C1 segment of cervical spinal cord (tissue), 14 donors: ENCODE measurements at regions not wholly inside any gene's neighbourhood (a gene's known extent, or its start where the extent isn't known, plus 50 kb on each side); places are given as distances from the start of the nearest gene placed in this dataset.
"Not testable (repeated sequence)": the region's sequence is repeated elsewhere in the genome, so short reads cannot be mapped to it uniquely, and the experiment has no call there.

Experiments
- DNase-seq, 14 donors: peaks; one replicate each; lab custom pipeline; 2025; lab: John Stamatoyannopoulos, UW

DNA sequence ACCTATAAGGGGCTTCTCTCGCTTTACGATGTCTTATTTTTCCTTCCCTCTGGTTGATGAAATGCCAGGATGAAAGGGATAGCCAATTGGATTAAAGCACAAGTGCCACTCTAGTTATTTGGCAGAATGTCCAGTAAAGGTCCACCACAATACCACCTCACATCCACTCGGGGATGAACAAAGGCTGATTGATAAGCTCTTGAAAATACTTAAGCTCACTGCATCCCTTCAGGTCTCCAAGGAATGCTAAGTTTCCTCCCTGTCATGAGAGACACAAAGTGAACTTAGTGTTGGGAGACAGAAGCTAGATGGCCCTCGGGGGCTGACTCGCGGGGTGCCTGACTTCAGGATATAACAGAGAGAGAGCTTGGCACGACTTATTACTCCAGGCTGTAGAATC is 185.9 kb upstream of the ZNF644 start:
- DNase-seq, result not testable (repeated sequence)

DNA sequence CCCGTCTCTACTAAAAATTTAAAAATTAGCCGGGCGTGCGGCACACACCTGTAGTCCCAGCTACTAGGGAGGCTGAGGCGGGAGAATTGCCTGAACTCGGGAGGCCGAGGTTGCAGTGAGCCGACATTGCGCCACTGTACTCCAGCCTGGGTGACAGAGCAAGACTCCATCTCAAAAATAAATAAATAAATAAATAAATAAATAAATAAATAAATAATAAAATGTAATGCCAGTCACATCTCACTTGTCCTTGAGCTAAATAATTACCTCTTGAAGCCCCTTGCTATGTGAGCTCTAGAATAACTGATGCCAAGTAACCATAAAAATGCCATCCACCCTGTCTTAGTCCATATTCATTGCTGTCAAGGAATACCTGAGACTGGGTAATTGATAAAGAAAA is 182.3 kb upstream of the ZNF644 start:
- DNase-seq, result not testable (repeated sequence)

DNA sequence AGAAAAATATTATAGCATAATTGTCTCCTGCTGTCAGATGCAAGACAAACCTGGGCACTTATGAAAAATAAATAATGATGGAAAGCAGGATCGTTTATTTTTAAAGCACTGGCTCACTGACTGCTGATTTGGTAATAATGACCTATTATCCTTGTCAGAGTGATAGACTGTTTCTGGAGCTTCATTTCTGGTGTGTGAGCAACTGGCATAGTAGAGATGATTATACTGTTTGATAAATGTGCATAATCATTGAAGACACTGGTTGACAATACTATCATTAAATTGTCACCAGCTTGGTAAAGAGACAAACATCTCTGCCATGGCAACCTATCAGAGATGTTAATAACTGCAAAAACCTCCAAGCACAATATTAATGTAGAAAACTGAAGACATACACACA is 179.9 kb upstream of the ZNF644 start:
- no peak for DNase-seq

DNA sequence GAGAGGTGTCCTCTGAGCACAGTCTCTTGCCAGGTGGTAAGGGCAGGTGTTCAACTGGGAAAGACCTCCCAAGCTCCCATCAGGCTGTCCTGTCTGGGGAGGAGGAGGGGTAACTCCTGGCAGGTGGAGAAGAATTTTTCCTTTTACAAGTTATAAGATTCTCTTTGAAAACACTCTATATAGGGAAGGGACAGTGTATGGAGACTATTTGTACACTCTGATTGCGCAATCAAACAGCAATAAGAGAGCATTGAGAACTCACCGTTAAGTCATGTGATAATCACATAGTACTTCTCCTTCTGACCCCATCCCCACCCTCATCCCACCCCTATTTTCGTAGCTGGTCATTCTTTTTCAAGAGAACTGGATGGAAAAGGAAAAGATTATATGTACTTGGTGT is 179.3 kb upstream of the ZNF644 start:
- DNase-seq, result no peak

DNA sequence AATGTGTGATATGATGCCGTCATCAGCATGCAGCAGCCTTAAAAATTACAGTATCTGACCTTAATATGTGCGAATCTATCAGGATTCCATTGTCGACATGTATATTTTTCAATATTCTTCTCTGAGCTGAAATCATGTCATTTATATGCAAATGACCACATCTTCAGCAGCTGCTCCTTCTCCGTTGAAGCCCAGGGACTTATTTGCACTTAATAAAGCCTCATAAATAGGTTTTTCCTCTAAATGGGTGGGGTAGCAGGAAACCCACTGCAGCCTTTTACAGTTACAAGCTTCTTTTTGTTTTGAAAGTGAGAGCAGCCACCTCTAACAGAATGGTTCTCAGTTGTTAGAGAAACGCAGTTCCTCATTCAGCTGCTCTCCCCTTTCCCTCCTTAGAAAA is 178.8 kb upstream of the ZNF644 start:
- DNase-seq, result no peak

DNA sequence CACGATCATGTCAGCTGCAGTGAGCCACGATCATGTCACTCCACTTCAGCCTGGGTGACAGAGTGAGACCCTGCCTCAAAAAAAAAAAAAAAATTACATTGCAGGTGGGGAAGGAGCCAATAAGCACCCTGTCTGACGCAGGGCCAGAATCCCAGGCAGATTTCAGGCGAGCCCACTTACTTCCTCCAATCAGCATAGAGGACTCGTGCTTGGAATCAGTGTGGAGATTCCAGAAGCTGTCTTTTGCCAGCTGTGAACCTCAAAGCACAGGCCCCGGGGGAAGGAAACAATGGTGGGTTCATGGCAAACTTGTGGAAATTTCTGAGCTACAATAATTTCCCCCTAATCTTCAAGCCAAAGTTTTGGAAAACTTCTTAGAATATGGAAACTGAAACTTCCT is 178.2 kb upstream of the ZNF644 start:
- DNase-seq, result no peak

DNA sequence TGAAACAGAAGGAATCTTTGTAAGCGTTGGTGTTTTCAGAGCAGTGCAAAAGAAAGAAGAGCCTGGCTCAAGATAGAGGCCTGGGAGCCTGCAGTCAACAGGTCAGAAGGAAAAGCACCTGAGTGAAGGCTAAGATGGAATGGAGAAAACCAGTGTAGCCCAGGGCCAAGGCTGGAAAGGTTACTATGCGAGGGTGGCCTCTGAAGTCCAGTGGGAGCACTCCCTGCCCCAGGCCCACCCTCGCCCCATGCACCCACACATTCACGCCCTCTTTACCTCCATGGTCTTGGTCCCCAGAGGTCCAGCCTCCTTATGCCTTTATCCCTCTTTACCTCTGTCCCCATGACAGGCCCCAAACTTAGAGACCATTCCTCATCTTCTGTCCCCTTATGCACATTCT is 169.2 kb upstream of the ZNF644 start:
- no peak for DNase-seq

DNA sequence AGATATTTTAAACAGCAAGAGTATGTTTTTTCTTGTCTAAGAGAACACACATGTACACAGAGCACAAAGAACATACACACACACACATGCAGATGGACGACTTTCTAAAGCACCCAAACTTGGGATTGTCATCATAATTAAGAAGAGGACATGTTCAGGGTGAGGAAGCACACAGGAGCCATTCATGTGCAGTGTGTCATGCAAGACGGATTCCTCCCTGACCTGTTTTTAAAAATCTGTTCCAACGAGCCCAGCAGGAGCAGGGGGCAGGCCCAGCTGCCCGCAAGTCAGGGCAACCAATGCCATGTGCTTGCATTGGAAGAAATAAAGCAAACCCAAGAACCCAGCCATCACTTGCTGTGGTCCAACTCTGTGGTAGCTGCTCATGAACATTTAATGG is 167.3 kb upstream of the ZNF644 start:
- DNase-seq, result no peak

DNA sequence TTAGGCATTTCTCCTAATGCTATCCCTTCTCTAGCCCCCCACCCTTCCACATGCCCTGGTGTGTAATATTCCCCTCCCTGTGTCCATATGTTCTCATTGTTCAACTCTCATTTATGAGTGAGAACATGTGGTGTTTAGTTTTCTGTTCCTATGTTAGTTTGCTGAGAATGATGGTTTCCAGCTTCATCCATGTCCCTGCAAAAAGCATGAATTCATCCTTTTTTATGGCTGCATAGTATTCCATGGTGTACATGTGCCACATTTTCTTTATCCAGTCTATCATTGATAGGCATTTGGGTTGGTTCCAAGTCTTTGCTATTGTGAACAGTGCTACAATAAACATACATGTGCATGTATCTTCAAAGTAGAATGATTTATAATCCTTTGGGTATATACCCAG is 161.0 kb upstream of the ZNF644 start:
- DNase-seq, result not testable (repeated sequence)

DNA sequence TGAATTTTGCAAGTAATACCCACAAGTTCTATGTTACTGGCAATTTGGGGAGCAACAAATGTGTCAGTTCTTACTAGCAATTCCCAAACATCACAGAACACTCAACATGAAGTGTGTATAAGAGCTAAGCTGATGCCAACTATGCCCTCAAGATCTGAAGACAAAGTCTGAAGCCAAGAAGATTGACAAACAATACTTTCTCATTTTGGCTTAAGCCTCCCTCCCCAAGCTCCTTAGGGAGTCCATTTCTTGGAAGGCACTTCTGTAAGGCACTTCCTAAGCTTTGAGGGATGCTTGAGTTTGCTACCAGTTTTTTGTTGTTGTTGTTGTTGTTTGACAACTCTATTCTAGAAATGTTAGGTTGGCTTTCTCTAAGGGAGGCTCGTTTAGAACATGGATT is 154.4 kb upstream of the ZNF644 start:
- no peak for DNase-seq

DNA sequence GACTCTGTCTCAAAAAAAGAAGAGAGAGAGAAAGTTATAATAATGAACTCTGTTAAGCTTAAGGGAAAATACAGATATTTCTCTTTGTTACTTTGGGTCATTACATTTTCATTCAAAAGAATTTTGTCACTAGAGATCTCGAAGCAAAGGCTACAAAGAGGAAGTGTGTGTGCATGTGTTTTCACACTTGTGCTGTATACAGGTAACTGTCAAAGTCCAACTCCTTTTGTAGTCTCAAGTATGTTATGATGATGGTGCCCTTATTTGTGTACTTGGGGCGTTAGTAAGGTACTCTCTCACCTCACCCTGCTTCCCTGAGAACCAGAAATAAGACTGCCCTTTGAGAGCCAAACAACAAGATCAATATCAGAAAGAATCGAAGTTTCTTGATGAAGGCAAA is 152.9 kb upstream of the ZNF644 start:
- no peak for DNase-seq

DNA sequence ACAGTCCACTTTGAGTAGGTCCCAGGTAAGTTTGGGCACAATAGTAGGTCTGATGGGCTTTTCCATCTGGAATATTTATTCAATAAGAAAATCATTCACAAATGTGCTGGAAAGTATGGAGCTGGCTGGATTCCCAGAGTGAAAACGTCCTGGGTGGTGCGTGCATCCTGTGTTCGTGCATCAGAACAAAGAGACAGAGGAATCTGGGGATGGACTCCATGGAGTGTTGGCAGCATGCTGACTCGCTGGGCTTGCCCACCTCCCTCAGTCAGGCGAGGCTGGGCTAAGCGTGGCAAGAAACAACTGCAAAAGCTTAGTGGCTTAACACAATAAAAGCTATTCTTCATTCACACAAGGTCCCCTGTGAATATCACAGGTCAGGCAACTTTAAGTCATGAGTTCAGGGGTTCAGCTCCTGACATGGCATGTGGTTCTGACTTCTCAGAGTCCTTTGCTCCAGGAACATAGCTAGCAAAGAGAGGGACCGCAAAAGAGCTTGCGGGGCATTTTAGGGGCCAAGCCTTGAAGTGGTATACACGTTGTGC is 151.6 kb upstream of the ZNF644 start:
- DNase-seq, result no peak

DNA sequence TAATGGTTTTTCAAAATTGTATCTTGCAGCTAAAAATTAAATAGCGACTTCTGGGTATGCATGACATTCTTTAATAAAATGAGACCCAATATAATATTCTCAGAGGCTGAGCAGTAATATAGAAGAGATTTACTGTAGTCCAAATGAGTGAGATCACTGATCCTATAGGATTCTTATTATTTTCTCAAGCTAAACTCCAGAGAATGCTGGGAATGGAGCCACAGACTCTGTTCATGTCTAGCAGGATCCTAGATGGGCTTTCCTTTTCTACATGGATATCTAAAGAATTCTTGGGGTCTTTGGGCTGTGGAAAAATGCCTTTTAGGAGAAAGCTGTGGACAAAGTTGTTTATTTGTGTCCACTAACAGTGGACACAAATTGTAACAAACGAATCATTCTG is 150.7 kb upstream of the ZNF644 start:
- DNase-seq, result no peak

DNA sequence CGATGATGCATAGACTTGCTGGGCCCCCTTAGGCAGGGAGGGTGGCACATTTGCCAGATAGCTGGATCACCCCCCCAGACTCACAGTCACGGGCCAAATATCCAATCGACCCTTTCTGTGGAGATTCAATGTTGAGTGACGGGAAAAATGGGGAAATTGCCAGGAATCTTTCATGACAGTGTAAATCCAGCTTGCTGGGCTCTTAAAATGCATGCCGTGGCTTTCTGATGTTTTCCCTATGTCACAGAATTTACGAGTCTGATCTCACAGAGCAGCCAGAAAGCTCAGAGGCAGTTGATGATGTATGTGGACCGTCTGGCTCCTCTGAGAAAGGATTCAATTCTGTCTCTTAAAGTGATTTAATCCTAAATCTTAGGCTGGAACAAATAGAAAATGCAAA is 150.1 kb upstream of the ZNF644 start:
- no peak for DNase-seq

DNA sequence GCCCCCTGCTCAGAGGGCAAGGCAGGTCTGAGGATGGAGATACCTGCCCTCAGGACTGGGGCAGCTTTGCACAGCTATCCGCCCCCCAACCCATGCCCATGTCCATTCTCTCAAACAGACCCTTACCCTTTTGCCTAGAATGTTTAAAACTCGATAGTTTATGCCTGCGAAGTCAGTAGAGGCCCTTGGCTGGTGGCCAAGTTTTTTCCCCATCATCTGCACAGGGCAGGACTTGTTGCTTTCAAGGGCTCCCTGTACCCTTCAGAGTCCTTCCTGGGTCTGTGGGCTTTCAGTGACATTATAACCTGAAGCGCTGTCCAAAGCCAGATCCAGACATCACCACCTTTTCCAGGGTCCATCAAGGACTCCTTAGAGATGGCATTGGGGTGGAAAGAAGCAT is 148.7 kb upstream of the ZNF644 start:
- no peak for DNase-seq

DNA sequence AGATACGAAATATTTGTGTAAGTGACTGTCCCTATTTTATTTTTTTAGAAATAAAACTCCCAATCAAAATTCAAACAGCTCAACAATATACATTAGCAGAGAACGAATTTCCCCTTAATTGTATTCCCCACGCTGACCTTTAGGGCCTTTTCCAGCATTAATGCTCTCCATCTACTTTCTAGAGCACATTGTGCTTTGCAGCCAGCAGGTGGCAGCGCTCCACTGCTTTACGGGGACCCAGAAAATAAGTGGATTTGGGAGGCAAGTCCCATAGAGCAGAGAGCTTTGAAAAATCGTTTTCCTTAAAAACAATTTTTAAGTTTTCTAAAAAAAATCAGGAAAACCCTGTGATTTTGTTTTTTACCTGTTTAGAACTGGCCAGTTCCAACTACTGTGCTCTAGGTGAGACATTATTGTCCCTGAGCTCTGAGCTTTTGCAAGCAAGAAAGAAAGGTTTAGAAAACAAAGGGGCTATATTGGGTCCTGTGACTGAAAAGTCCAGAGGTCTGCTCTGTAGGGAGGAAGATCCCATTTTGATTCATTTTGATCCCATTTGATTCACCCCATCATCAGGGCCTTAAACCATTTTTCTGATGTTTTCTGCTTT is 144.4 kb upstream of the ZNF644 start:
- DNase-seq, result peak in 10 of 14 donors; percentile 1 to 41 (median 8)

DNA sequence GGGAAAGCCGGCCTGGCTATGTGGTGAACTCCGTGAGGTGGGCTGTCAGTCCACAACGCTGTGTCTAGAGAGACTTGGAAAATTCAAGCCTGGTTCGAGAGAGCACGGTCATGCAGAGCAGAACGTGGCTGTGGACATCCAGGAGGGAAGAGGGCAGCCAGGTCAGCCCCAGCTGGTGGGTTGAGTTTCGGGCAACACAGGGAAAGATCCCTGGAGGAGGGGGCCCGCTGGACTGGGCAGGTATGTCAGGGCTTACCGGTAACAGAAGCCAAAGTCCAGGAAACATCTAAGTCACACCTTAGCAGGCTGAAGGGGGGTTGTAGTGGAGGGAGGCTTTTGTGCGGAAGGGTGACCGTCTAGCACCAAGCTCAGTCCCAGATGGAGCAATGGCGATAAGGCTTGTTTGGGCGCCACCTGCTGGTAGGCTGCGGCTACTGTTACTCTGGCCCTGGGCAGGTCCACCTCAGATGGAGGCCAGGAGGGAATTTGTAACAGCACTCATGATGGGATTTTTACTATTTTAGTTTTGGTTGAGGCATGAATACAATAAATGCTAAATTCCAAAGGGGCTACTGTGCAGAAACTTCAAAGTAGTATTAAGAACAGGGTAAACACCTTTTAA is 143.3 kb upstream of the ZNF644 start:
- peak in 12 of 14 donors; percentile 18 to 74 (median 47) for DNase-seq

DNA sequence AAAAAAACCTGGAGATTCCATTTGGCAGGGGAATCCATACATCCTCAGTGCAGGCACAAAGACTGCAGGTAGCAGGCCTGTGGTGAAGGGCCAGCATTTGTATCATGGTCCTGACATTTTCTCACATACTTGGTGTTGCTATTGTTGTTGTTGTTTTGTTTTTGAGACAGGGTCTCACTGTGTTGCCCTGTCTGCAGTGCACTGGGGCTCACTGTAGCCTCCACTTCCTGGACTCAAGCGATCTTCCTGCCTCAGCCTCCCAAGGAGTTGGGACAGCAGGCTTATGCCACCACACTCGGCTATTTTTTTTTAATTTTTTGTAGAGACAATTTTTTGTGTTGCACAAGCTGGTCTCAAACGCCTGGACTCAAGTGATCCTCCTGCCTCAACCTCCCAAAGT is 140.8 kb upstream of the ZNF644 start:
- no peak for DNase-seq

DNA sequence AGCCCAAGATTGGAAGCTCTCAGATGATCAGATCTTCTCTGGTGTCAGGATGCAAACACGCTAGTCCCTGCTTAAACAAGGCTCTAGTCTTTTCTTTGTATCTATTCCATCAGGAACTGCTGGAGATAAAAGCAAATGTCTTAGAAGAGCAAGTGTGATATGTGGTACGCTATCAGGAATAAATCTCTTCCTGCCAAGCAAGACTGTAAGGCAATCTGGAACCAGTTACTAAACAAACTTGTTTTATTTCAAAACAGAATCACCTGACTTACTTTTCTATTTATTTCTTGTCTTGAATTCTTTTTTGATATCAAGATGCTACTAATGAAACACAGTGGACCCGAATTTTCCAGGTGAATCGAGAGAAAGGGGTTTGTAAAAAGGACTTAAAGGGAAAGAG is 139.9 kb upstream of the ZNF644 start:
- no peak for DNase-seq

DNA sequence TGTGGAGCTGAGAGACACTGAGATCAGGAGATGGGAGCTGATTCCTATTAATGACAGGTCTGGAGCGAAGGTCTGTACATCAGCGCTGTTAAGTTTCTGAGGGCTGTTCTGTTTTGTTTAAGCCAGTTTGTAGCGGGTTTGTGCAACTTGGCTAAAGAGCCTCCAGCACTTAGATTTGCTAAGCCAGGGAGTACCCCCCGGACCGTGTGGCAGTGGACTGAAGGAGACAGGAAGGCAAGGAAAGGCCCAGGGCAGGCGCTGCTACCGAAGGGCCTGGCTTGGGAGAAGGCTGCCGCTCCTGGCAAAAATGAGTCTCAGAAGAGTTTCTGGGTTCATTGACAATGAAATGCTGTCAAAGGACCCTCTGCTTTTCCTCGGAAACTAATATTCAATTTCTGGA is 139.3 kb upstream of the ZNF644 start:
- DNase-seq, result no peak

DNA sequence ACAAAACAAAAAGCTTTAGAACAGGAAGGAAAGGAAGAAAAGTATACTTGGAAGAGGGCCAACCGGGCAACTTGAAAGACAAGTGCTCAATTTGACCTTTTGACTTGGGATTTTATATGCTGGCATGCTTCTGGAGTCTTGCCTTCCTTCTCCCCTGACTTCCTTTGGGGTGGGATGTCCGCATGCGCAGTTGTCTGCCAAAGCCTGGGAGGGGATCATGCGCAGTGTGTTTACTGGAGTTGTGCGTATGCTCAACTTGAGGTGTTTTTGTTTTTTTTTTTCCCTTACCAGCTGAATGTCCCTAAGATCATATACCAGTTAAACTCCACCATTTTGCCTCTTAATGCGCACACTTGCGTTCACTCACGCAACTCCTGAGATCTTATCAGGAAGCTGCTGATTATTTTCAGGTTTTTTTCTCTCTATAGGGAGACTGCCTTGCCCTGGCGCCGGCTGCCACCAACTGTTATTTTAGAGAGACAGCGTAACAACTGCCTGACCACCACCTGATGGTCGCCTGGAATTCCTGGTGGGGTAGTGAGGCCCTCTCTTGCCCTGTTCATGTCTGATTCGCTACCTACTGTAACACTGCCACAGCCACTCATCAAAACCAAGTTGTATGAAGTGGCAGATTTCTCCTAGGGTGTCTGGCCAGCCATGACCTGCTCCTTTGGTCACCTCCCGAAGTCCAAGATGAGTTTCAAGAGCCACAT is 138.7 kb upstream of the ZNF644 start:
- no peak for DNase-seq

DNA sequence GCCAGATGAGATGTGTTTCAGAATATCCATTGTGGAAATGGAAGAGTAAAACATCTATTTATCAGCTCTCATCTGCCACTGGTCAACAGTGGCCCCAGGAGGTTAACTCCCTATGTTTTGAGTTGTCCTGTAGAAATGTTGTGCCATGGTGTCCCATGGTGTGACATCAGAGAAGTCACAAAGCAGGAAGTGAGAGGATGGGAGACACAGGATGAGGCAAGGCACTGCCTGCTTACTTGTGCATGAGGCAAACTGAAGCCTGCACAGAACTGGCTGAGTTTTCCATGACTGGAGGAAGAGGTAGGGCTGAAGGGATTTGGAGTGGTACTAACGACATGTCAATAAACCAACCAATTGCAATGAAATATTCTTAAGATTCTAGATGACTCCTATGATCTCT is 131.5 kb upstream of the ZNF644 start:
- DNase-seq, result no peak

DNA sequence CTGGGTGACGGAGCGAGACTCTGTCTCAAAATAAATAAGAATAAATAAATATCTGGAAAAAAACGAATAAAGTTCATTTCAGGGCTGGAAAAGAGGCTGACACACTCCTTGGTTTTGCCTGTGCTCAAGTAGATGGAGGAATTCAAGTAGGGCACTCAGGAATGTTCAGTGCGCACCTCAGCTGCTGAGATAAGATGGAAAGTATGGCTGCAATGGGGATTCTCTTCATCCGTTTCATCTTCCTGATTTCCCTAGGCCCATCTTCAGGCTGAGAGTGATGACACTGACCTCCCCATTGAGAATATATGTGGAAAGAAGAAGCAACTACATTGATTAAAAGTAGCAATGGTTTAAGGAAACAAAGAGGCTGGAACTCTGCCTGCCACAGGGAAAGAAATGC is 130.5 kb upstream of the ZNF644 start:
- DNase-seq, result no peak
